Hematopoietic multipotent progenitor cell treated with erythropoietin and hydrocortisone succinate and interleukin-3 and kit ligand, for 15 days (in vitro differentiated cells): ENCODE measurements at regions not wholly inside any gene's neighbourhood (a gene's known extent, or its start where the extent isn't known, plus 50 kb on each side); places are given as distances from the start of the nearest gene placed in this dataset.
"Not testable (repeated sequence)": the region's sequence is repeated elsewhere in the genome, so short reads cannot be mapped to it uniquely, and the experiment has no call there.

Experiments used
- DNase-seq: peaks from one replicate; pipeline ENCODE4 v3.0.0-alpha.2; 2015; ENCODE audit warnings: low spot score

GRCh38 chr1:157409927-157410326 lies 142.4 kb downstream of the FCRL5 start:
- no peak for DNase-seq

- DNase-seq, result no peak
These were observed 144.3 kb downstream of the FCRL5 start for GRCh38 chr1:157407917-157408525.

GRCh38 chr1:157407367-157407766 lies 144.9 kb downstream of the FCRL5 start:
- no peak for DNase-seq

- no peak for DNase-seq
These were observed 146.7 kb downstream of the FCRL5 start for GRCh38 chr1:157405662-157406061.

GRCh38 chr1:157404614-157405013 lies 147.7 kb downstream of the FCRL5 start:
- no peak for DNase-seq

GRCh38 chr1:157404063-157404501 lies 148.2 kb downstream of the FCRL5 start:
- DNase-seq, result no peak

- no peak for DNase-seq
These were observed 148.7 kb downstream of the FCRL5 start for GRCh38 chr1:157403608-157404007.

GRCh38 chr1:157403203-157403602 lies 149.1 kb downstream of the FCRL5 start:
- DNase-seq, result no peak

GRCh38 chr1:157400766-157401165 lies 151.5 kb downstream of the FCRL5 start:
- DNase-seq, result no peak

- DNase-seq, result no peak
These were observed 152.3 kb downstream of the FCRL5 start for GRCh38 chr1:157399984-157400382.

- no peak for DNase-seq
These were observed 152.9 kb downstream of the FCRL5 start for GRCh38 chr1:157399343-157399983.

GRCh38 chr1:157390651-157391050 lies 161.7 kb downstream of the FCRL5 start:
- no peak for DNase-seq

GRCh38 chr1:157388057-157388456 lies 164.3 kb downstream of the FCRL5 start:
- no peak for DNase-seq

- no peak for DNase-seq
These were observed 168.1 kb downstream of the FCRL5 start for GRCh38 chr1:157384258-157384657.

GRCh38 chr1:157382351-157382750 lies 170.0 kb downstream of the FCRL5 start:
- DNase-seq, result no peak

GRCh38 chr1:157380523-157380922 lies 171.8 kb downstream of the FCRL5 start:
- DNase-seq, result no peak

- DNase-seq, result peak; percentile 58
These were observed 175.0 kb downstream of the FCRL5 start for GRCh38 chr1:157377280-157377713.

GRCh38 chr1:157376681-157377080 lies 175.6 kb downstream of the FCRL5 start:
- no peak for DNase-seq

GRCh38 chr1:157372311-157372710 lies 180.0 kb downstream of the FCRL5 start:
- DNase-seq, result not testable (repeated sequence)

- no peak for DNase-seq
These were observed 180.5 kb downstream of the FCRL5 start for GRCh38 chr1:157371826-157372225.

- no peak for DNase-seq
These were observed 181.1 kb downstream of the FCRL5 start for GRCh38 chr1:157371221-157371620.

- DNase-seq, result no peak
These were observed 181.6 kb downstream of the FCRL5 start for GRCh38 chr1:157370698-157371097.

- peak; percentile 82 for DNase-seq
These were observed 182.3 kb downstream of the FCRL5 start for GRCh38 chr1:157369808-157370521.
